ENCODE measurements at regions not wholly inside any gene's neighbourhood (a gene's known extent, or its start where the extent isn't known, plus 50 kb on each side); places are given as distances from the start of the nearest gene placed in this dataset.

GRCh38 chr10:2401459-2401858 lies 664.1 kb upstream of the ADARB2 start:
- TF ChIP-seq IRF1 (CRISPR knock-in tag; IDR thresholded peaks at IDR 0.05) = no peak
- no peak for TF ChIP-seq ZNF138 (CRISPR knock-in tag; conservative IDR thresholded peaks at IDR 0.05)
- no peak for TF ChIP-seq CTCF (IDR thresholded peaks at IDR 0.05)
- TF ChIP-seq ETV6 (CRISPR knock-in tag; IDR thresholded peaks at IDR 0.05) = no peak
- TF ChIP-seq MAX (CRISPR knock-in tag; IDR thresholded peaks at IDR 0.05) = no peak
- no peak for TF ChIP-seq SP1 (CRISPR knock-in tag; conservative IDR thresholded peaks at IDR 0.05)
- no peak for TF ChIP-seq USF2 (CRISPR knock-in tag; IDR thresholded peaks at IDR 0.05)
- TF ChIP-seq PRRX2 (CRISPR knock-in tag; IDR thresholded peaks at IDR 0.05) = no peak
- TF ChIP-seq ZBTB21 (CRISPR knock-in tag; IDR thresholded peaks at IDR 0.05; ENCODE audit: borderline replicate concordance) = no peak
- TF ChIP-seq MXD4 (CRISPR knock-in tag; IDR thresholded peaks at IDR 0.05; ENCODE audit: borderline replicate concordance) = no peak
- TF ChIP-seq SMAD3 (CRISPR knock-in tag; IDR thresholded peaks at IDR 0.05; ENCODE audit: borderline replicate concordance) = no peak
- no peak for TF ChIP-seq ESRRA (CRISPR knock-in tag; IDR thresholded peaks at IDR 0.05; ENCODE audit: borderline replicate concordance)
- no peak for TF ChIP-seq NFYB (CRISPR knock-in tag; conservative IDR thresholded peaks at IDR 0.05; ENCODE audit: low read depth)
- no peak for TF ChIP-seq CREM (CRISPR knock-in tag; IDR thresholded peaks at IDR 0.05)
